Keratinocyte (primary cell): ENCODE measurements at regions not wholly inside any gene's neighbourhood (a gene's known extent, or its start where the extent isn't known, plus 50 kb on each side); places are given as distances from the start of the nearest gene placed in this dataset.
A peak's percentile ranks its signal among the peaks of the same experiment; 100 is the strongest.

Experiments used
- DNase-seq: peaks from one replicate; pipeline ENCODE4 v3.0.0-alpha.2; 2011; ENCODE audit warnings: low read depth, missing footprints, low spot score
- FAIRE-seq: peaks from 2 replicates; lab custom pipeline; 2011; peaks lifted over from hg19 to GRCh38; lab: Jason Lieb, UNC
- H2AFZ ChIP-seq: 2 replicates; pipeline ENCODE4 v1.6.0; 2012; ENCODE audit warnings: low read length, control low read depth, inconsistent platforms; ENCODE audit not compliant: control insufficient read depth
- H3K27ac ChIP-seq: 2 replicates; pipeline ENCODE4 v1.5.1; 2011; ENCODE audit warnings: low read length; ENCODE audit not compliant: control insufficient read depth, insufficient read depth
- H3K27me3 ChIP-seq: 3 replicates; pipeline ENCODE4 v1.6.0; 2011; ENCODE audit warnings: low read length; ENCODE audit not compliant: control insufficient read depth, insufficient read depth; ENCODE audit errors: extremely low read depth
- H3K36me3 ChIP-seq, 2 experiments: 2 replicates in 1 of 2; 3 replicates in 1 of 2; pipeline ENCODE4 v1.5.1; 2011; ENCODE audit warnings: low read length in 2 of 2, mild to moderate bottlenecking in 1 of 2; ENCODE audit not compliant: control insufficient read depth in 2 of 2, insufficient read depth in 2 of 2; ENCODE audit errors: extremely low read depth in 1 of 2
- H3K4me1 ChIP-seq: 3 replicates; pipeline ENCODE4 v1.5.1; 2011; ENCODE audit warnings: low read length; ENCODE audit not compliant: control insufficient read depth, insufficient read depth; ENCODE audit errors: extremely low read depth
- H3K4me2 ChIP-seq: 3 replicates; pipeline ENCODE4 v1.6.0; 2011; ENCODE audit warnings: low read depth, low read length; ENCODE audit not compliant: control insufficient read depth, insufficient read depth; ENCODE audit errors: extremely low read depth
- H3K4me3 ChIP-seq, 3 experiments: fragments of 200-600 bp in 1 of 3; sonication (generic) in 1 of 3; 2 replicates in 2 of 3; 3 replicates in 1 of 3; pipeline ENCODE4 v1.5.1; 2011 to 2016; ENCODE audit warnings: low read length in 3 of 3, mild to moderate bottlenecking in 3 of 3, control low read depth in 2 of 3, inconsistent platforms in 1 of 3, low read depth in 1 of 3, mixed read lengths in 1 of 3, mixed run types in 1 of 3, moderate library complexity in 1 of 3; ENCODE audit not compliant: control insufficient read depth in 2 of 3, insufficient read depth in 2 of 3; ENCODE audit errors: extremely low read depth in 1 of 3
- H3K79me2 ChIP-seq: 2 replicates; pipeline ENCODE4 v1.6.0; 2012; ENCODE audit warnings: low read length; ENCODE audit not compliant: control insufficient read depth, insufficient read depth
- H3K9ac ChIP-seq: 3 replicates; pipeline ENCODE4 v1.6.0; 2011; ENCODE audit warnings: low read length; ENCODE audit not compliant: control insufficient read depth, insufficient read depth; ENCODE audit errors: extremely low read depth
- H3K9me1 ChIP-seq: 3 replicates; pipeline ENCODE4 v1.6.0; 2011; ENCODE audit warnings: low read length; ENCODE audit not compliant: control insufficient read depth, insufficient read depth; ENCODE audit errors: extremely low read depth
- H3K9me3 ChIP-seq: 2 replicates; pipeline ENCODE4 v1.5.1; 2012; ENCODE audit warnings: low read depth, low read length; ENCODE audit not compliant: control insufficient read depth
- H4K20me1 ChIP-seq: 3 replicates; pipeline ENCODE4 v1.6.0; 2011; ENCODE audit warnings: low read length; ENCODE audit not compliant: control insufficient read depth, insufficient read depth; ENCODE audit errors: extremely low read depth
- CTCF ChIP-seq, 3 experiments: IDR thresholded peaks in 1 of 3; conservative IDR thresholded peaks in 1 of 3; optimal IDR thresholded peaks in 1 of 3; 2 replicates in 2 of 3; 3 replicates in 1 of 3; pipeline versions ENCODE3 to v1.5.1; 2011; ENCODE audit warnings: low read length in 3 of 3, mild to moderate bottlenecking in 3 of 3, moderate library complexity in 2 of 3, control low read depth in 1 of 3, inconsistent platforms in 1 of 3; ENCODE audit not compliant: insufficient read depth in 2 of 3; ENCODE audit errors: extremely low read depth in 1 of 3
- EZH2 ChIP-seq: IDR thresholded peaks from one replicate; pipeline ENCODE4 v1.6.1; 2012; ENCODE audit warnings: inconsistent platforms, mild to moderate bottlenecking, low read length, moderate library complexity
- dilution Hi-C: fragments of 300-500 bp; cut with MboI; formaldehyde crosslinking; loops from one replicate; pipeline ENCODE4 v1.7.0; 2020; ENCODE audit warnings: low sequenced_read_pairs; ENCODE audit not compliant: extremely low pct_ligation_motif_present

GRCh38 chr10:69715899-69716606 lies 85.7 kb upstream of the COL13A1 start:
- Histone ChIP-seq H3K36me3 (no peaks in the 10 kb centered on the region), H3K9me1 (no peaks in the 10 kb centered on the region), H3K4me1 (no peaks in the 10 kb centered on the region), H3K79me2 (no peaks in the 10 kb centered on the region), H2AFZ (no peak overlapping the region), H3K4me2 (no peak overlapping the region), H3K27ac (no peak overlapping the region), H3K9me3 (no peaks in the 10 kb centered on the region), H3K9ac (no peak overlapping the region), H3K27me3 (peaks cover 8% of the 10 kb centered on the region), H4K20me1 (no peaks in the 10 kb centered on the region), H3K4me3 (no peak overlapping the region)
- no peak for TF ChIP-seq CTCF (optimal IDR thresholded peaks at IDR 0.05 in 1 of 3, IDR thresholded peaks at IDR 0.05 in 1 of 3, conservative IDR thresholded peaks at IDR 0.05 in 1 of 3; ENCODE audit: extremely low read depth in 1 of 3, insufficient read depth in 2 of 3, low read length in 3 of 3)
- peak; percentile 24 for TF ChIP-seq EZH2
- FAIRE-seq: no peak
- no peak for DNase-seq
- dilution Hi-C loops: no loop called here

GRCh38 chr10:69716711-69717560 lies 84.8 kb upstream of the COL13A1 start:
- dilution Hi-C loops: no loop called here
- H3K9me3 ChIP-seq: no peaks in the 10 kb centered on the region
- FAIRE-seq (peak; percentile 76), DNase-seq (no peak)
- no peak overlapping the region for H3K4me2 ChIP-seq
- no peaks in the 10 kb centered on the region for H4K20me1 ChIP-seq
- peaks cover 8% of the 10 kb centered on the region for H3K27me3 ChIP-seq
- no peaks in the 10 kb centered on the region for H3K9me1 ChIP-seq
- no peaks in the 10 kb centered on the region for H3K79me2 ChIP-seq
- no peak overlapping the region for H2AFZ ChIP-seq
- no peak overlapping the region for H3K9ac ChIP-seq
- TF ChIP-seq EZH2 (no peak), CTCF (optimal IDR thresholded peaks at IDR 0.05 in 1 of 3, IDR thresholded peaks at IDR 0.05 in 1 of 3, conservative IDR thresholded peaks at IDR 0.05 in 1 of 3; ENCODE audit: extremely low read depth in 1 of 3, insufficient read depth in 2 of 3, low read length in 3 of 3) (peak; percentile 69 to 88 (median 87))
- no peak overlapping the region for H3K27ac ChIP-seq
- H3K4me1 ChIP-seq: no peaks in the 10 kb centered on the region
- no peak overlapping the region for H3K4me3 ChIP-seq
- no peaks in the 10 kb centered on the region for H3K36me3 ChIP-seq
